B cell (primary cell): ENCODE measurements at regions not wholly inside any gene's neighbourhood (a gene's known extent, or its start where the extent isn't known, plus 50 kb on each side); places are given as distances from the start of the nearest gene placed in this dataset.
A peak's percentile ranks its signal among the peaks of the same experiment; 100 is the strongest.

ENCODE experiments used
- ATAC-seq: fragments of 200-7000 bp; cut with Tn5 transposase; one replicate; pipeline ENCODE4 v1.10.0; 2021; ENCODE audit warnings: low read depth, mild to moderate bottlenecking, moderate number of reproducible peaks, moderate library complexity
- CTCF ChIA-PET: fragments of 350-600 bp; sonication (Branson Sonifier 250); formaldehyde crosslinking; loops from one replicate; lab custom pipeline; 2021; ENCODE audit warnings: antibody characterized with exemption, inconsistent platforms; lab: Charles Lee
- POLR2A ChIA-PET: fragments of 350-600 bp; sonication (Branson Sonifier 250); formaldehyde crosslinking; loops from one replicate; lab custom pipeline; 2021; ENCODE audit warnings: antibody characterized with exemption; lab: Charles Lee
- DNase-seq: peaks from one replicate; pipeline ENCODE4 v3.0.0; 2013
- H2AFZ ChIP-seq: 2 replicates; pipeline ENCODE4 v1.6.1; 2012; ENCODE audit warnings: mild to moderate bottlenecking, low read depth, low read length; ENCODE audit not compliant: insufficient read depth, poor library complexity, severe bottlenecking
- H3K27ac ChIP-seq, 2 donors: 1 replicate in 1 of 2; 2 replicates in 1 of 2; pipeline ENCODE4 v1.5.1; 2012 to 2013; ENCODE audit warnings: low read length in 2 of 2, mild to moderate bottlenecking in 2 of 2, moderate library complexity in 1 of 2
- H3K27me3 ChIP-seq, 4 experiments: fragments of 200-600 bp in 1 of 4; sonication (generic) in 1 of 4; replicated peaks in 1 of 4; 1 replicate in 2 of 4; 2 replicates in 2 of 4; pipeline versions ENCODE4 v1.6.1 to v1.7.0; 2013 to 2016; ENCODE audit warnings: low read length in 3 of 4, mild to moderate bottlenecking in 2 of 4, mixed read lengths in 1 of 4, moderate library complexity in 1 of 4; ENCODE audit not compliant: insufficient read depth in 4 of 4, control insufficient read depth in 3 of 4; ENCODE audit errors: control extremely low read depth in 1 of 4
- H3K36me3 ChIP-seq, 2 experiments: replicated peaks in 1 of 2; 1 replicate in 1 of 2; 2 replicates in 1 of 2; pipeline versions ENCODE4 v1.6.1 to v1.7.1; 2013; ENCODE audit warnings: low read length in 1 of 2; ENCODE audit not compliant: insufficient read depth in 2 of 2, control insufficient read depth in 1 of 2; ENCODE audit errors: control extremely low read depth in 1 of 2, extremely low read depth in 1 of 2
- H3K4me1 ChIP-seq, 2 donors: fragments of 200-600 bp in 1 of 2; sonication (generic) in 1 of 2; 1 replicate in 1 of 2; 2 replicates in 1 of 2; pipeline versions ENCODE4 v1.5.1 to v1.6.1; 2013 to 2017; ENCODE audit warnings: low read length in 2 of 2; ENCODE audit not compliant: control insufficient read depth in 2 of 2, insufficient read depth in 2 of 2
- H3K4me2 ChIP-seq: replicated peaks from 2 replicates; pipeline ENCODE3; 2012; ENCODE audit warnings: mild to moderate bottlenecking, low read depth, low read length; ENCODE audit not compliant: poor library complexity, severe bottlenecking
- H3K4me3 ChIP-seq, 5 experiments: fragments of 200-600 bp in 1 of 5; sonication (generic) in 1 of 5; 1 replicate in 3 of 5; 2 replicates in 2 of 5; pipeline versions ENCODE4 v1.5.1 to v1.7.0; 2011 to 2016; ENCODE audit warnings: low read length in 4 of 5, mild to moderate bottlenecking in 4 of 5, low read depth in 2 of 5, control low read depth in 1 of 5, moderate library complexity in 1 of 5; ENCODE audit not compliant: insufficient read depth in 1 of 5; ENCODE audit errors: control extremely low read depth in 1 of 5, extremely low read depth in 1 of 5
- H3K79me2 ChIP-seq: fragments of 200-600 bp; sonication (generic); one replicate; pipeline ENCODE4 v1.6.0; 2016; ENCODE audit warnings: low read length; ENCODE audit not compliant: control insufficient read depth, insufficient read depth
- H3K9ac ChIP-seq: fragments of 200-600 bp; sonication (generic); 2 replicates; pipeline ENCODE4 v1.6.1; 2017; ENCODE audit warnings: mild to moderate bottlenecking, low read length, moderate library complexity
- H3K9me3 ChIP-seq, 3 donors: one replicate each; pipeline versions ENCODE4 v1.6.1 to v1.7.1; 2013; ENCODE audit warnings: low read length in 2 of 3; ENCODE audit not compliant: control insufficient read depth in 2 of 3, insufficient read depth in 1 of 3; ENCODE audit errors: control extremely low read depth in 1 of 3
- H4K20me1 ChIP-seq: 2 replicates; pipeline ENCODE4 v1.6.0; 2012; ENCODE audit warnings: mild to moderate bottlenecking, low read length; ENCODE audit not compliant: insufficient read depth, control insufficient read depth, poor library complexity, severe bottlenecking
- H3K27ac Mint-ChIP-seq: one replicate; pipeline ENCODE4 v1.8.0; 2021; ENCODE audit warnings: mixed read lengths
- H3K27me3 Mint-ChIP-seq: one replicate; pipeline ENCODE4 v1.8.0; 2021; ENCODE audit warnings: mixed read lengths
- H3K4me1 Mint-ChIP-seq: one replicate; pipeline ENCODE4 v1.8.0; 2021; ENCODE audit warnings: mixed read lengths
- H3K4me3 Mint-ChIP-seq: one replicate; pipeline ENCODE4 v1.8.0; 2021; ENCODE audit warnings: mixed read lengths
- H3K9me3 Mint-ChIP-seq: one replicate; pipeline ENCODE4 v1.8.0; 2022; ENCODE audit warnings: mixed read lengths; ENCODE audit not compliant: insufficient read depth
- CTCF ChIP-seq: fragments of 200-600 bp; IDR thresholded peaks from one replicate; pipeline ENCODE4 v1.8.0; 2022; ENCODE audit warnings: antibody characterized with exemption, mild to moderate bottlenecking
- EZH2 ChIP-seq: IDR thresholded peaks from 2 replicates; pipeline ENCODE4 v1.6.1; 2012; ENCODE audit warnings: borderline replicate concordance, low read depth, mild to moderate bottlenecking, moderate library complexity, low read length; ENCODE audit not compliant: insufficient read depth, poor library complexity, severe bottlenecking
- WGBS: methylation state at CpG from one replicate; pipeline ENCODE4 v1.1.5; 2013; ENCODE audit warnings: missing lambda C conversion rate; ENCODE audit not compliant: insufficient coverage; 5-methylcytosine and 5-hydroxymethylcytosine counted together
- intact Hi-C: fragments of 100-400 bp; cut with micrococcal nuclease; formaldehyde crosslinking; loops from one replicate; pipeline ENCODE4 v1.10.0; 2022

GRCh38 chr6:109306733-109307132, 75.5 kb downstream of the CD164 start:
- CTCF ChIA-PET, result no interaction called here

GRCh38 chr6:109305028-109305427, 77.2 kb downstream of the CD164 start:
- intact Hi-C loops, result no loop called here
- H3K4me1 ChIP-seq, result peaks cover 21 to 33% of the 10 kb centered on the region in 2 donors
- H3K9ac ChIP-seq, result peak overlapping the region; percentile 5
- no peaks in the 10 kb centered on the region for H3K9me3 ChIP-seq
- H3K4me3 ChIP-seq, result no peak overlapping the region
- TF ChIP-seq CTCF (no peak), EZH2 (no peak)
- H3K9me3 Mint-ChIP-seq, result no peaks in the 10 kb centered on the region
- H3K4me2 ChIP-seq, result peak overlapping the region; percentile 47
- H3K27me3 ChIP-seq, result no peaks in the 10 kb centered on the region
- no peaks in the 10 kb centered on the region for H3K36me3 ChIP-seq
- H3K79me2 ChIP-seq, result no peaks in the 10 kb centered on the region
- ChIA-PET POLR2A (interaction anchor here (0.6 kb wide), 1 partner anchor 29 kb away, joined by 3 read pairs; no protein-coding TSS in a partner anchor), CTCF (no interaction called here)
- peaks cover 36% of the 10 kb centered on the region for H3K4me1 Mint-ChIP-seq
- DNase-seq (no peak), ATAC-seq (no peak)
- H3K27ac ChIP-seq, result no peak overlapping the region
- H3K4me3 Mint-ChIP-seq, result peak overlapping the region; percentile 44
- no peaks in the 10 kb centered on the region for H3K27me3 Mint-ChIP-seq
- H2AFZ ChIP-seq, result no peak overlapping the region
- no peaks in the 10 kb centered on the region for H4K20me1 ChIP-seq
- H3K27ac Mint-ChIP-seq, result no peak overlapping the region

More at GRCh38 chr6:109306733-109307132, 75.5 kb downstream of the CD164 start:
- Mint-ChIP-seq H3K9me3 (no peaks in the 10 kb centered on the region), H3K27ac (no peak overlapping the region), H3K27me3 (no peaks in the 10 kb centered on the region), H3K4me1 (peaks cover 31% of the 10 kb centered on the region), H3K4me3 (no peak overlapping the region)
- H3K9me3 ChIP-seq, result no peaks in the 10 kb centered on the region
- no peak overlapping the region for H3K27ac ChIP-seq
- no peaks in the 10 kb centered on the region for H3K79me2 ChIP-seq
- H3K4me2 ChIP-seq, result no peak overlapping the region
- H3K36me3 ChIP-seq, result no peaks in the 10 kb centered on the region
- peaks cover 18 to 30% of the 10 kb centered on the region in 2 donors for H3K4me1 ChIP-seq
- WGBS, result 100% methylated on average over 1 of the region's 2 CpGs
- intact Hi-C loops, result no loop called here
- no peak for ATAC-seq
- no peak overlapping the region for H3K4me3 ChIP-seq
- POLR2A ChIA-PET, result no interaction called here
- no peaks in the 10 kb centered on the region for H3K27me3 ChIP-seq
- TF ChIP-seq CTCF (no peak), EZH2 (no peak)
- H4K20me1 ChIP-seq, result no peaks in the 10 kb centered on the region
- no peak overlapping the region for H3K9ac ChIP-seq
- no peak overlapping the region for H2AFZ ChIP-seq
- no peak for DNase-seq
